MCF 10A (cell line): ENCODE measurements at regions not wholly inside any gene's neighbourhood (a gene's known extent, or its start where the extent isn't known, plus 50 kb on each side); places are given as distances from the start of the nearest gene placed in this dataset.
A peak's percentile ranks its signal among the peaks of the same experiment; 100 is the strongest.

ENCODE experiments used
- BruUV-seq: library from RNA; stranded (reverse); fragments of 400-500 nt; replicated peaks from 2 replicates; lab custom pipeline; 2021; lab: Mats Ljungman, UMichigan
- CTCF ChIA-PET: fragments of 300-600 bp; sonication (Branson Sonifier 250); formaldehyde crosslinking; extraction: SDS; loops from one replicate; lab custom pipeline; 2021; ENCODE audit warnings: antibody characterized with exemption, inconsistent platforms; lab: Yijun Ruan, JAX
- POLR2A ChIA-PET: fragments of 300-600, 350-650 bp; sonication (Branson Sonifier 250); formaldehyde crosslinking; extraction: SDS; loops from one replicate; lab custom pipeline; 2020; ENCODE audit warnings: antibody characterized with exemption, inconsistent platforms; lab: Yijun Ruan, JAX
- DNase-seq: peaks from one replicate; pipeline ENCODE4 v3.0.0-alpha.2; 2018; ENCODE audit not compliant: unreplicated experiment
- H3K27ac Mint-ChIP-seq: one replicate; pipeline ENCODE4 v1.8.0; 2022; ENCODE audit warnings: mild to moderate bottlenecking, low read depth, mixed read lengths; ENCODE audit not compliant: unreplicated experiment
- H3K27me3 Mint-ChIP-seq: one replicate; pipeline ENCODE4 v1.8.0; 2022; ENCODE audit warnings: mixed read lengths; ENCODE audit not compliant: insufficient read depth, unreplicated experiment
- H3K36me3 Mint-ChIP-seq: one replicate; pipeline ENCODE4 v1.8.0; 2022; ENCODE audit warnings: mild to moderate bottlenecking, moderate library complexity, mixed read lengths; ENCODE audit not compliant: insufficient read depth, unreplicated experiment
- H3K4me1 Mint-ChIP-seq: one replicate; pipeline ENCODE4 v1.8.0; 2022; ENCODE audit warnings: mixed read lengths; ENCODE audit not compliant: insufficient read depth, unreplicated experiment
- H3K4me3 Mint-ChIP-seq: one replicate; pipeline ENCODE4 v1.8.0; 2022; ENCODE audit warnings: mild to moderate bottlenecking, moderate library complexity, mixed read lengths; ENCODE audit not compliant: unreplicated experiment
- H3K9me3 Mint-ChIP-seq: one replicate; pipeline ENCODE4 v1.8.0; 2022; ENCODE audit warnings: mixed read lengths; ENCODE audit not compliant: unreplicated experiment
- intact Hi-C: fragments of 100-400 bp; cut with micrococcal nuclease; formaldehyde crosslinking; loops from 2 replicates; pipeline ENCODE4 v1.14.1; 2022
- TF ChIP-seq, protein P1 (sequence below): fragments of 200-600 bp; IDR thresholded peaks from one replicate; pipeline ENCODE4 v1.8.0; 2022; ENCODE audit warnings: antibody characterized with exemption, mild to moderate bottlenecking; ENCODE audit not compliant: unreplicated experiment

DNA sequence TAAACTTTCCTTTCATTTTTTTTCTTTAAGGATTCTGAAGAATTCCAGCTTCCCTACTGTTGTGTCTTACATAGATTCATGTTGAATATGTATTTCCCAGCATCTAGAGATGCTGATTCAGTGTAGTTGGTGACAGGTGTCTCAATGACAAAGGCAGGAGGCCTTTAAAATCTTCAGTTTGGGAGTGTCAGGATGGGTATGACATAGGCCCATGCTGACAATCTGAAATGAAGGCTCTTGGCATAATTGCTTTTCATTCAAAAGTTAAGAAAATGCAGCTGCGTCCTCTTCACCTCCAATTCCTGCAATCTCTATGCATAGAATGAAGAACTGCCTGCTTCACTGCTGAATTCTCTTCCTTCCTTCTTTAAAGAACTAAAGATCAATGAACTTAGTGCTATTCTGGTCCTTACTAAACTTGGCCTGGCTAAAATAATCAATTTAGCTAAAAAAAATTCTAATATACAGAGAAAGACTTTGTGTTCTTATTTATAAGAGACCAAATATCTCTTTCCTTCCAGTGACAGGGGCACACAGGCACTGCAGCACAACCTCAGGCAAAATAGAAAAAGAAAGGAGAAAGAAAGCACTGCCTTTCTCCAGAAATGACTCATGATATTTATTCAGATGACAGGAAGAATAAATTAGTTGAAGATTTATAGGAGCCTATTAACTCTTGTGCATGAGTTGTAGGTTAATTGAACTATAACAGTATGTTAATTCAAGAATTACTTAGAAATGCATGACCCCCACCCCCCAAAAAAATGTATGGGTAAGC lies 152.6 kb upstream of the GBE1 start:
- intact Hi-C loops: loop anchor here (2.0 kb wide), 1 partner anchor 219 kb away; no protein-coding TSS in a partner anchor
- Mint-ChIP-seq H3K27me3 (no peaks in the 10 kb centered on the region), H3K27ac (no peak overlapping the region), H3K4me3 (no peak overlapping the region), H3K4me1 (no peaks in the 10 kb centered on the region), H3K9me3 (no peaks in the 10 kb centered on the region), H3K36me3 (no peaks in the 10 kb centered on the region)
- TF ChIP-seq, protein P1, sequence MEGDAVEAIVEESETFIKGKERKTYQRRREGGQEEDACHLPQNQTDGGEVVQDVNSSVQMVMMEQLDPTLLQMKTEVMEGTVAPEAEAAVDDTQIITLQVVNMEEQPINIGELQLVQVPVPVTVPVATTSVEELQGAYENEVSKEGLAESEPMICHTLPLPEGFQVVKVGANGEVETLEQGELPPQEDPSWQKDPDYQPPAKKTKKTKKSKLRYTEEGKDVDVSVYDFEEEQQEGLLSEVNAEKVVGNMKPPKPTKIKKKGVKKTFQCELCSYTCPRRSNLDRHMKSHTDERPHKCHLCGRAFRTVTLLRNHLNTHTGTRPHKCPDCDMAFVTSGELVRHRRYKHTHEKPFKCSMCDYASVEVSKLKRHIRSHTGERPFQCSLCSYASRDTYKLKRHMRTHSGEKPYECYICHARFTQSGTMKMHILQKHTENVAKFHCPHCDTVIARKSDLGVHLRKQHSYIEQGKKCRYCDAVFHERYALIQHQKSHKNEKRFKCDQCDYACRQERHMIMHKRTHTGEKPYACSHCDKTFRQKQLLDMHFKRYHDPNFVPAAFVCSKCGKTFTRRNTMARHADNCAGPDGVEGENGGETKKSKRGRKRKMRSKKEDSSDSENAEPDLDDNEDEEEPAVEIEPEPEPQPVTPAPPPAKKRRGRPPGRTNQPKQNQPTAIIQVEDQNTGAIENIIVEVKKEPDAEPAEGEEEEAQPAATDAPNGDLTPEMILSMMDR: no peak
- no TSS peak for BruUV-seq
- no peak for DNase-seq
- ChIA-PET POLR2A (no interaction called here), CTCF (interaction anchor here (0.6 to 1.2 kb wide), 6 partner anchors 94 to 1622 kb away, joined by 3 to 5 read pairs (median 3); no protein-coding TSS in a partner anchor)

GRCh38 chr3:81911221-81911620 lies 149.8 kb upstream of the GBE1 start:
- no peaks in the 10 kb centered on the region for H3K27me3 Mint-ChIP-seq
- intact Hi-C loops: loop anchor here (1.0 kb wide), 1 partner anchor 1612 kb away; no protein-coding TSS in a partner anchor
- no peak for DNase-seq
- CTCF ChIA-PET: interaction anchor here (0.6 to 4.6 kb wide), 22 partner anchors 8 to 1916 kb away, joined by 3 to 42 read pairs (median 4); no protein-coding TSS in a partner anchor
- no peaks in the 10 kb centered on the region for H3K4me1 Mint-ChIP-seq
- no peak overlapping the region for H3K27ac Mint-ChIP-seq
- no TSS peak for BruUV-seq
- no peak overlapping the region for H3K4me3 Mint-ChIP-seq
- TF ChIP-seq, protein P1: no peak
- H3K36me3 Mint-ChIP-seq: no peaks in the 10 kb centered on the region
- POLR2A ChIA-PET: no interaction called here
- H3K9me3 Mint-ChIP-seq: no peaks in the 10 kb centered on the region

- Mint-ChIP-seq H3K27ac (no peak overlapping the region), H3K36me3 (no peaks in the 10 kb centered on the region), H3K4me3 (no peak overlapping the region), H3K27me3 (no peaks in the 10 kb centered on the region), H3K4me1 (no peaks in the 10 kb centered on the region), H3K9me3 (no peaks in the 10 kb centered on the region)
- DNase-seq: peak; percentile 69
- intact Hi-C loops: loop anchor here (1.0 kb wide), 2 partner anchors 243 to 328 kb away; no protein-coding TSS in a partner anchor
- TF ChIP-seq, protein P1: peak; percentile 67
- ChIA-PET POLR2A (no interaction called here), CTCF (interaction anchor here (0.6 to 4.6 kb wide), 55 partner anchors 9 to 1916 kb away, joined by 3 to 42 read pairs (median 4); no protein-coding TSS in a partner anchor)
- no TSS peak for BruUV-seq
Measured at GRCh38 chr3:81910244-81910852, 148.9 kb upstream of the GBE1 start.

DNA sequence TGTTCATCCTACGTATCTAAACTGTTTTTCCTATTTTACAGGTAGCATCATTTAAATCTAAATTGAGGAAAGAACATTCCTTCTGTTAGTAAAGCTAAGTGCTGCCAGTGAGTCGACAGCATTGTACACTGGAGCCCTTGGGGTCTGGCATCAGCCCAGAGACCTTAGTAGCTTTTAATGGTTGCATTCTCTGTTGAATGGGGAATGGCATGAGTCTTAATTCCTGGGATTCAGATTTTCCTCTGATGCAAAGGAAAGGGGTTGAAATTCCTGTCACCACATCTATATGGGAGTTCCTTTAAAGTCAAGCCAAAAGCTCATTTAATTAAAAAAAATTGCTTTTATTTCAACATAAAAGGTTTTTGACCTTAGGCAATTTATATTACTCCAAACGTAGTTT lies 148.4 kb upstream of the GBE1 start:
- TF ChIP-seq, protein P1: no peak
- POLR2A ChIA-PET: no interaction called here
- H3K4me3 Mint-ChIP-seq: no peak overlapping the region
- H3K4me1 Mint-ChIP-seq: no peaks in the 10 kb centered on the region
- no peaks in the 10 kb centered on the region for H3K36me3 Mint-ChIP-seq
- BruUV-seq: no TSS peak
- CTCF ChIA-PET: interaction anchor here (0.6 to 4.6 kb wide), 46 partner anchors 9 to 1627 kb away, joined by 3 to 42 read pairs (median 4); no protein-coding TSS in a partner anchor
- no peak overlapping the region for H3K27ac Mint-ChIP-seq
- no peaks in the 10 kb centered on the region for H3K27me3 Mint-ChIP-seq
- intact Hi-C loops: loop anchor here (1.0 kb wide), 2 partner anchors 242 to 327 kb away; no protein-coding TSS in a partner anchor
- no peaks in the 10 kb centered on the region for H3K9me3 Mint-ChIP-seq
- DNase-seq: no peak
